Natural killer cell treated with Interleukin-12 subunit alpha and Interleukin-12 subunit beta and Interleukin-15 and Interleukin-18, amount 100 ng/mL, for 72 hours (primary cell): ENCODE measurements at regions not wholly inside any gene's neighbourhood (a gene's known extent, or its start where the extent isn't known, plus 50 kb on each side); places are given as distances from the start of the nearest gene placed in this dataset.

Experiments used
- ATAC-seq, 2 donors: fragments of 150-1000 bp; cut with Tn5 transposase in 1 of 2; sonication (Bioruptor Pico), chemical (Tn5 transposase) in 1 of 2; 2 replicates each; pipeline ENCODE4 v1.10.0; 2021
- DNase-seq: peaks from one replicate; pipeline ENCODE4 v3.0.0; 2022; ENCODE audit warnings: low spot score
- H3K27ac Mint-ChIP-seq, 2 donors: 1 replicate in 1 of 2; 2 replicates in 1 of 2; pipeline ENCODE4 v1.8.0; 2022; ENCODE audit warnings: mixed read lengths in 2 of 2, mild to moderate bottlenecking in 1 of 2, moderate library complexity in 1 of 2
- H3K27me3 Mint-ChIP-seq, 2 donors: 1 replicate in 1 of 2; 2 replicates in 1 of 2; pipeline ENCODE4 v1.8.0; 2022; ENCODE audit warnings: mixed read lengths in 2 of 2
- H3K36me3 Mint-ChIP-seq: one replicate; pipeline ENCODE4 v1.8.0; 2022; ENCODE audit warnings: mixed read lengths
- H3K4me1 Mint-ChIP-seq, 2 donors: 1 replicate in 1 of 2; 2 replicates in 1 of 2; pipeline ENCODE4 v1.8.0; 2022; ENCODE audit warnings: low read depth in 2 of 2, mixed read lengths in 2 of 2, mild to moderate bottlenecking in 1 of 2
- H3K4me3 Mint-ChIP-seq: one replicate; pipeline ENCODE4 v1.8.0; 2022; ENCODE audit warnings: mixed read lengths
- H3K9me3 Mint-ChIP-seq: 2 replicates; pipeline ENCODE4 v1.8.0; 2022; ENCODE audit warnings: mixed read lengths

GRCh38 chr18:25422230-25422629, 70.3 kb upstream of the ZNF521 start:
- no peak for DNase-seq
- Mint-ChIP-seq H3K4me1 (no peaks in the 10 kb centered on the region), H3K4me3 (no peak overlapping the region), H3K9me3 (no peaks in the 10 kb centered on the region), H3K27me3 (peaks cover 0 to 4% of the 10 kb centered on the region in 2 donors), H3K27ac (no peak overlapping the region), H3K36me3 (no peaks in the 10 kb centered on the region)
- ATAC-seq = no peak

- Mint-ChIP-seq H3K27ac (no peak overlapping the region), H3K36me3 (no peaks in the 10 kb centered on the region), H3K4me1 (no peaks in the 10 kb centered on the region), H3K27me3 (peaks cover 0 to 6% of the 10 kb centered on the region in 2 donors), H3K4me3 (no peak overlapping the region), H3K9me3 (no peaks in the 10 kb centered on the region)
- no peak for DNase-seq
- no peak for ATAC-seq
Measured at GRCh38 chr18:25420077-25420825, 68.3 kb upstream of the ZNF521 start.

GRCh38 chr18:25416374-25416773, 64.4 kb upstream of the ZNF521 start:
- Mint-ChIP-seq H3K4me3 (no peak overlapping the region), H3K36me3 (no peaks in the 10 kb centered on the region), H3K27ac (no peak overlapping the region), H3K9me3 (no peaks in the 10 kb centered on the region), H3K4me1 (no peaks in the 10 kb centered on the region), H3K27me3 (peaks cover 0 to 9% of the 10 kb centered on the region in 2 donors)
- ATAC-seq (no peak), DNase-seq (no peak)

GRCh38 chr18:25409971-25410370, 58.0 kb upstream of the ZNF521 start:
- no peak overlapping the region for H3K4me3 Mint-ChIP-seq
- H3K36me3 Mint-ChIP-seq = no peaks in the 10 kb centered on the region
- DNase-seq (no peak), ATAC-seq (no peak)
- no peak overlapping the region for H3K27ac Mint-ChIP-seq
- H3K9me3 Mint-ChIP-seq = peaks cover 2% of the 10 kb centered on the region
- H3K4me1 Mint-ChIP-seq = no peaks in the 10 kb centered on the region
- peaks cover 0 to 10% of the 10 kb centered on the region in 2 donors for H3K27me3 Mint-ChIP-seq

- Mint-ChIP-seq H3K9me3 (peaks cover 2% of the 10 kb centered on the region), H3K27me3 (peaks cover 0 to 7% of the 10 kb centered on the region in 2 donors), H3K4me1 (no peaks in the 10 kb centered on the region), H3K4me3 (no peak overlapping the region), H3K27ac (no peak overlapping the region), H3K36me3 (no peaks in the 10 kb centered on the region)
- ATAC-seq (no peak), DNase-seq (no peak)
Measured at GRCh38 chr18:25408293-25408692, 56.3 kb upstream of the ZNF521 start.
